A549 (cell line): ENCODE measurements at regions not wholly inside any gene's neighbourhood (a gene's known extent, or its start where the extent isn't known, plus 50 kb on each side); places are given as distances from the start of the nearest gene placed in this dataset.

Source experiments
- ATAC-seq, 2 experiments: fragments of 200-7000 bp in 1 of 2; fragments of >200 bp in 1 of 2; cut with Nextera tagmentation in 1 of 2; cut with Tn5 transposase in 1 of 2; 3 replicates each; pipeline versions ENCODE4 v1.8.0 to v1.9.1; 2018 to 2020; ENCODE audit warnings: mild to moderate bottlenecking in 1 of 2, moderate library complexity in 1 of 2
- CTCF ChIA-PET: fragments of 300-600 bp; sonication (Branson Sonifier 250); formaldehyde crosslinking; extraction: SDS; loops from one replicate; lab custom pipeline; 2021; ENCODE audit warnings: antibody characterized with exemption, inconsistent platforms; lab: Yijun Ruan, JAX
- POLR2A ChIA-PET: fragments of 350-600 bp; formaldehyde crosslinking; extraction: SDS; loops from one replicate; lab custom pipeline; 2021; ENCODE audit warnings: antibody characterized with exemption, inconsistent platforms; lab: Yijun Ruan, JAX
- DNase-seq, 2 experiments: peaks; one replicate each; pipeline versions ENCODE4 v3.0.0 to v3.0.0-alpha.2; 2011 to 2016; ENCODE audit warnings: low read depth in 1 of 2, low spot score in 1 of 2
- FAIRE-seq: peaks from 2 replicates; lab custom pipeline; 2011; peaks lifted over from hg19 to GRCh38; lab: Jason Lieb, UNC
- H3K27ac ChIP-seq, 2 experiments: fragments of >200 bp; sonication (Bioruptor Twin); formaldehyde crosslinking; 3 replicates each; pipeline ENCODE4 v1.5.1; 2016 to 2017
- H3K4me1 ChIP-seq: fragments of >200 bp; sonication (Bioruptor Twin); formaldehyde crosslinking; 3 replicates; pipeline ENCODE4 v1.6.1; 2016
- H3K4me2 ChIP-seq: fragments of >200 bp; sonication (Bioruptor Twin); formaldehyde crosslinking; 3 replicates; pipeline ENCODE4 v1.6.1; 2016
- H3K4me3 ChIP-seq: fragments of >200 bp; sonication (Bioruptor Twin); formaldehyde crosslinking; 3 replicates; pipeline ENCODE4 v1.5.1; 2016
- H3K9me3 ChIP-seq: fragments of >200 bp; sonication (Bioruptor Twin); formaldehyde crosslinking; 3 replicates; pipeline ENCODE4 v1.6.1; 2016
- BHLHE40 ChIP-seq: IDR thresholded peaks from 2 replicates; pipeline ENCODE4 v1.6.1; 2012; ENCODE audit warnings: low read depth, low read length, inconsistent platforms
- EHF ChIP-seq: fragments of 250-450 bp; sonication (Bioruptor Pico); IDR thresholded peaks from 2 replicates; pipeline ENCODE4 v1.5.0; 2020; ENCODE audit warnings: mild to moderate bottlenecking
- EHMT2 ChIP-seq: fragments of 200-600 bp; sonication (generic); IDR thresholded peaks from 2 replicates; pipeline ENCODE4 v1.6.1; 2016; ENCODE audit warnings: antibody characterized with exemption, low read depth, mild to moderate bottlenecking, moderate library complexity
- EP300 ChIP-seq, 2 experiments: fragments of >200 bp; sonication (Bioruptor Twin); formaldehyde crosslinking; IDR thresholded peaks; 2 replicates in 1 of 2; 3 replicates in 1 of 2; pipeline ENCODE4 v1.6.1; 2016 to 2017
- ESRRA ChIP-seq: fragments of 150-350 bp; IDR thresholded peaks from 2 replicates; pipeline ENCODE4 v1.6.1; 2014; ENCODE audit warnings: mild to moderate bottlenecking, low read length, borderline replicate concordance
- FOSL2 ChIP-seq, 2 experiments: fragments of 450-650 bp in 1 of 2; fragments of >200 bp in 1 of 2; sonication (Bioruptor Twin) in 1 of 2; formaldehyde crosslinking; IDR thresholded peaks; 2 replicates each; pipeline versions ENCODE4 v1.5.0 to v1.6.1; 2016 to 2020; ENCODE audit warnings: mild to moderate bottlenecking in 1 of 2, moderate library complexity in 1 of 2
- FOXS1 ChIP-seq: fragments of 250-450 bp; sonication (Bioruptor Pico); IDR thresholded peaks from 2 replicates; pipeline ENCODE4 v1.5.0; 2020; ENCODE audit warnings: mild to moderate bottlenecking, moderate library complexity
- HOXB5 ChIP-seq: fragments of 250-450 bp; sonication (Bioruptor Pico); IDR thresholded peaks from 2 replicates; pipeline ENCODE4 v1.5.0; 2020; ENCODE audit warnings: mild to moderate bottlenecking, moderate library complexity
- JUN ChIP-seq, 2 experiments: fragments of >200 bp; sonication (Bioruptor Twin); formaldehyde crosslinking; IDR thresholded peaks; 2 replicates in 1 of 2; 3 replicates in 1 of 2; pipeline ENCODE4 v1.6.1; 2016 to 2017
- KDM1A ChIP-seq: fragments of 200-600 bp; sonication (generic); IDR thresholded peaks from 2 replicates; pipeline ENCODE4 v1.6.1; 2016; ENCODE audit warnings: low read depth, mild to moderate bottlenecking
- PHF8 ChIP-seq: fragments of 200-600 bp; sonication (generic); IDR thresholded peaks from 2 replicates; pipeline ENCODE4 v1.6.1; 2016; ENCODE audit warnings: low read depth, mild to moderate bottlenecking, antibody characterized with exemption, moderate library complexity, borderline replicate concordance
- RAD21 ChIP-seq, 2 experiments: fragments of >200 bp in 1 of 2; sonication (Bioruptor Twin) in 1 of 2; formaldehyde crosslinking in 1 of 2; IDR thresholded peaks in 1 of 2; conservative IDR thresholded peaks in 1 of 2; 2 replicates in 1 of 2; 3 replicates in 1 of 2; pipeline ENCODE4 v1.6.1; 2012 to 2018; ENCODE audit warnings: inconsistent platforms in 1 of 2
- RCOR1 ChIP-seq: fragments of 150-350 bp; IDR thresholded peaks from 2 replicates; pipeline ENCODE4 v1.6.1; 2014; ENCODE audit warnings: antibody characterized with exemption, low read length, low read depth
- RFX5 ChIP-seq: fragments of 450-650 bp; IDR thresholded peaks from 2 replicates; pipeline ENCODE4 v1.7.1; 2014; ENCODE audit warnings: antibody characterized with exemption, mild to moderate bottlenecking, moderate library complexity
- SREBF2 ChIP-seq: fragments of 450-650 bp; IDR thresholded peaks from 2 replicates; pipeline ENCODE4 v1.6.1; 2014; ENCODE audit warnings: mild to moderate bottlenecking, moderate library complexity
- TFCP2L1 ChIP-seq: fragments of 250-450 bp; sonication (Bioruptor Pico); IDR thresholded peaks from 2 replicates; pipeline ENCODE4 v1.5.0; 2021; ENCODE audit warnings: mild to moderate bottlenecking
- ZFP36 ChIP-seq: fragments of 450-650 bp; IDR thresholded peaks from 2 replicates; pipeline ENCODE4 v1.6.1; 2014; ENCODE audit warnings: borderline replicate concordance; ENCODE audit not compliant: partially characterized antibody
- ZNF302 ChIP-seq: fragments of 250-450 bp; sonication (Bioruptor Pico); IDR thresholded peaks from 2 replicates; pipeline ENCODE4 v1.9.0; 2021; ENCODE audit warnings: inconsistent platforms, mild to moderate bottlenecking, moderate library complexity
- WGBS: methylation state at CpG from one replicate; pipeline ENCODE4 v1.1.6; 2017; ENCODE audit errors: missing lambda C conversion rate; 5-methylcytosine and 5-hydroxymethylcytosine counted together
- TF ChIP-seq, protein P1 (sequence below): IDR thresholded peaks from 2 replicates; pipeline ENCODE4 v1.6.1; 2012
- TF ChIP-seq, protein P2 (sequence below): fragments of >200 bp; sonication (Bioruptor Twin); formaldehyde crosslinking; IDR thresholded peaks from 3 replicates; pipeline ENCODE4 v1.5.1; 2016
- TF ChIP-seq, protein P3 (sequence below): IDR thresholded peaks from 2 replicates; pipeline ENCODE4 v1.6.1; 2012; ENCODE audit warnings: low read depth, borderline replicate concordance

DNA sequence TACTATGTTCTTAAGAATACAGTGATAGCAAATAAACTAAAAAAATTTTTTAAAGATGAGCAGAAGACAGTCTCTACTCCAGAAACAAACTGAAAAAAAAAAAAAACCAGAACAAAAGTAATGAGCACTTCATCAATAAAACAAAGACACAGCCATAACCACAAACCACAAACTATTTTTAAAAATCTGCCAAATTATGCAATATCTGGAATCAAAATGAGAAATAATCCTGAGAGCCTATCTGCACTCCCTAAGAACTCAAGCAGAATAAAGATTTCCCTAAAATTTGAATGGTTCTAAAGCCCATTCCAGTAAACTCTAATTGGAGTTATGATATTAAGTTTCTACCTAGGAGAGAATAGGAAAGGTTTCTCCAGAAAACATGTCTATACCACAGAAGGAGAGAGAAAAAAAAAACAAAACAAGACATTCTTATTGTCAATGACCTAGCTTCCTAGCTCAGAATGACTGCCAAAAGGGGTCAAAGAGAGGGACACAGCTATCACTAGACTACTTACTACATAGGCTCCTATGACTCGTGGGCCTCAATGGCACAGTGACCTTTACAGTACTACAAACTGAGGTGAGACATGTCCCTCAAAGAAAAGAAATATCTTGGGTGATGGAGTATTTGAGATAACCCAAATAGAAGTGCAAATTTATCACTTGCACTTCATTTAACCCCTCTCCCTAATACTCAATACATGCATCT lies 262.8 kb downstream of the ZEB2 start:
- H3K4me2 ChIP-seq: no peak overlapping the region
- no peak for FAIRE-seq
- no peak for TF ChIP-seq BHLHE40
- DNase-seq: no peak
- H3K4me3 ChIP-seq: no peak overlapping the region
- no peak overlapping the region for H3K27ac ChIP-seq
- WGBS: 5% methylated on average over 1 of the region's 1 CpG
- ChIA-PET CTCF (interaction anchor here (0.6 kb wide), 1 partner anchor 1146 kb away, joined by 4 read pairs; no protein-coding TSS in a partner anchor), POLR2A (no interaction called here)
- no peak for ATAC-seq
- no peaks in the 10 kb centered on the region for H3K4me1 ChIP-seq
- H3K9me3 ChIP-seq: peaks cover 38% of the 10 kb centered on the region; the same call in 2 of the 3 replicates

DNA sequence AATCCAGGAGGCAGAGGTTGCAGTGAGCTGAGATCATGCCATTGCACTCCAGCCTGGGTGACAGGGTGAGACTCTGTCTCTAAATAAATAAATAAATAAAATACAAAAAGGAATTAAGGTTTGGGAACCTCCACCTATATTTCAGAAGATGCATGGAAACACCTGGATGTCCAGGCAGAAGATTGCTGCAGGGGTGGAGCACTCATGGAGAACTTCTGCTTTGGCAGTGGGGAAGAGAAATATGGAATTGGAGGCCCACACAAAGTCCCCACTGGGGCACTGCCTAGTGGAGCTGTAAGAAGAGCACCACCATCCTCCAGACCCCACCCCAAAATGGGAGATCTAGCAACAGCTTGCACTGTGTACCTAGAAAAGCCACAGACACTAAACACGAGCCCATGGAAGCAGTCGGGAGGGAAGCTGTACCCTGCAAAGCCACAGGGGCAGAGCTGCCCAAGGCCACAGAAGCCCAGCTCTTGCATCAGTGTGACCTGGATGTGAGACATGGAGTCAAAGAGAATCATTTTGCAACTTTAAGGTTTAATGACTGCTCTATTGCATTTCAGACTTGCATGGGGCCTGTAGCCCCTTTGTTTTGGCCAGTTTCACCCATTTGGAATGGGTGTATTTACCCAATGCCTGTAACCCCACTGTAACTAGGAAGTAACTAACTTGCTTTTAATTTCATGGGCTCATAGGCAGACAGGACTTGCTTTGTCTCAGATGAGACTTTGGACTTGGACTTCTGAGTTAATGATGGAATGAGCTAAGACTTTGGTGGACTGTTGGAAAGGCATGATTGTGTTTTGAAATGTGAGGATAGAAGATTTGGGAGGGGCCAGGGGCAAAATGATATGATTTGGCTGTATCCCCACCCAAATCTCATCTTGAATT lies 265.3 kb downstream of the ZEB2 start:
- TF ChIP-seq ESRRA (no peak), RCOR1 (no peak)

DNA sequence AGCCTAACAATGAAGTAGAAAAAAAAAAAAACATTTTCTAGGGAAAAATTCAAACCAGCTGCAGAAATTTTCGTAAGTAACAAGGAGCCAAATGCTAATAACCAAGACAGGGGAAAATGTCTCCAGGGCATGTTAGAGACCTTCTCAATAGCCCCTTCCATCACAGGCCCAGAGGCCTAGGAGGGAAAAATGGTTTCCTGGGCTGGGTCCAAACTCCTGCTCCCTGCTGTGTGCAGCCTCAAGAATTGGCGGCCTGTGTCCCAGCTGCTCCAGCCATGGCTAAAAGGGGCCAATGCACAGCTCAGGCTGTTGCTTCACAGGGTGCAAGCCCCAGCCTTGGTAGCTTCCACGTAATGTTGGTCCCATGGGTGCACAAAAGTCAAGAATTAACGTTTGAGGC lies 266.2 kb downstream of the ZEB2 start:
- no peak overlapping the region for H3K4me2 ChIP-seq
- no peak for ATAC-seq
- WGBS: 53% methylated on average over 4 of the region's 4 CpGs
- H3K4me1 ChIP-seq: no peaks in the 10 kb centered on the region
- H3K9me3 ChIP-seq: peaks cover 35% of the 10 kb centered on the region; the same call in 2 of the 3 replicates
- no peak for FAIRE-seq
- no peak for DNase-seq
- ChIA-PET CTCF (no interaction called here), POLR2A (no interaction called here)
- no peak overlapping the region for H3K27ac ChIP-seq
- no peak overlapping the region for H3K4me3 ChIP-seq
- no peak for TF ChIP-seq EP300 (IDR thresholded peaks at IDR 0.05)
- peak; percentile 73 for TF ChIP-seq ZFP36

More for the DNA sequence above, 265.3 kb downstream of the ZEB2 start:
- WGBS: 87% methylated on average over 2 of the region's 2 CpGs
- Histone ChIP-seq H3K4me3 (no peak overlapping the region), H3K4me1 (no peaks in the 10 kb centered on the region), H3K4me2 (no peak overlapping the region), H3K27ac (no peak overlapping the region), H3K9me3 (peaks cover 38% of the 10 kb centered on the region; the same call in 2 of the 3 replicates)
- FAIRE-seq (no peak), DNase-seq (no peak), ATAC-seq (no peak)
- CTCF ChIA-PET: no interaction called here
- POLR2A ChIA-PET: no interaction called here

DNA sequence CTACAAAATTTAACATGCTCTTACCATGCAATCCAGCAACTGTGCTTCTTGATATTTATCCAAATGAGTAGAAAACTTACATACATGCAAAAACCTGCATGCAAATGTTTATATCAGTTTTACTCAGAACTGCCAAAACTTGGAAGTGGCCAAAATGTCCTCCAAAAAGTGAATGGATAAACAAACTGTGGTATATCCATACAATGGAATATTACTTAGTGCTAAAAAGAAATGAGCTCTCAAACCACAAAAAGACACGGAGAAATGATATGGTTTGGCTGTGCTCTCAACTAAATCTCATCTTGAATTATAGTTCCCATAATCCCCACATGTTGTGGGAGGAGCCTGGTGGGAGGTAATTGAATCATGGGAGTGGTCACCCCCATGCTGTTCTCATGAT lies 267.2 kb downstream of the ZEB2 start:
- peaks cover 25% of the 10 kb centered on the region; the same call in 2 of the 3 replicates for H3K9me3 ChIP-seq
- TF ChIP-seq KDM1A: peak; percentile 73; the same call in 1 of the 2 replicates
- no peak for TF ChIP-seq FOXS1
- TF ChIP-seq HOXB5: no peak
- CTCF ChIA-PET: no interaction called here
- WGBS: 32% methylated on average over 1 of the region's 1 CpG
- H3K4me1 ChIP-seq: no peaks in the 10 kb centered on the region
- POLR2A ChIA-PET: no interaction called here
- ATAC-seq (no peak), DNase-seq (no peak), FAIRE-seq (no peak)
- no peak overlapping the region for H3K4me3 ChIP-seq
- H3K27ac ChIP-seq: no peak overlapping the region
- no peak overlapping the region for H3K4me2 ChIP-seq

DNA sequence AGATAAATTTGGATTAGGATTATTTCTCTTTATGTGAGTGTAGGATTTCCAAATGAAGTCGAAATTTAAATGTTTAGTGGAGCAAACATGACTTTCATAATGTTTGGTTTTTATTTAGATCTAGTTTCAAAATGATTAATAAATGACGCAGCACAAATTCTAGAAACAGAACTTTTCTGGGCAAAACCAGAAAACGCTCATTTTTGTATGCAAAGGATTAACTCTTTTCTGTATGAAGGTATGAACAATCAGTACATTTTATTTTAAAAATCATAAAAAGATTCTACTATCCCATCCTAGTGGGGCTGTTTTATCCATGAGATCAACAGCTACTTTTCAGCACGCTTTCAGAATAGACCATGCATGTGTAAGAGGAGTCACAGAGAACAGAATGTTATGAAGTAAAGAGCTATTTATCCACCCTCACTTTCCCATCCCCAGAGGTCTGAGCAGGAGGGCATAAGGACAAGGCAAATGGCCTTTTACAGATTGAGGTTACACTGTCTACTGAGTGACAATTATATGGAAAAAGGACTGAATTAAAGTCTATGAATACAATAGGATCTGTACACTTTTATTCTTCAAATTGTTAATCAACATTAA lies 270.8 kb downstream of the ZEB2 start:
- Histone ChIP-seq H3K4me3 (no peak overlapping the region), H3K9me3 (peaks cover 16% of the 10 kb centered on the region; the same call in 1 of the 3 replicates), H3K4me2 (no peak overlapping the region), H3K4me1 (no peaks in the 10 kb centered on the region), H3K27ac (no peak overlapping the region)
- FAIRE-seq: no peak
- WGBS: 67% methylated on average over 4 of the region's 4 CpGs
- DNase-seq: no peak
- ChIA-PET POLR2A (no interaction called here), CTCF (interaction anchor here (0.6 kb wide), 1 partner anchor 51 kb away, joined by 4 read pairs; no protein-coding TSS in a partner anchor)
- ATAC-seq: no peak
- TF ChIP-seq SREBF2 (no peak), EHF (no peak), FOSL2 (IDR thresholded peaks at IDR 0.05) (no peak), FOSL2 (CRISPR knock-in tag; IDR thresholded peaks at IDR 0.05) (no peak), TFCP2L1 (no peak), RFX5 (no peak), PHF8 (no peak), ZNF302 (CRISPR knock-in tag) (no peak), EHMT2 (no peak), JUN (IDR thresholded peaks at IDR 0.05) (no peak), RAD21 (conservative IDR thresholded peaks at IDR 0.05 in 1 of 2, IDR thresholded peaks at IDR 0.05 in 1 of 2) (no peak), FOXS1 (no peak)
- TF ChIP-seq, protein P1, sequence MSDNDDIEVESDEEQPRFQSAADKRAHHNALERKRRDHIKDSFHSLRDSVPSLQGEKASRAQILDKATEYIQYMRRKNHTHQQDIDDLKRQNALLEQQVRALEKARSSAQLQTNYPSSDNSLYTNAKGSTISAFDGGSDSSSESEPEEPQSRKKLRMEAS: no peak
- TF ChIP-seq, protein P2, sequence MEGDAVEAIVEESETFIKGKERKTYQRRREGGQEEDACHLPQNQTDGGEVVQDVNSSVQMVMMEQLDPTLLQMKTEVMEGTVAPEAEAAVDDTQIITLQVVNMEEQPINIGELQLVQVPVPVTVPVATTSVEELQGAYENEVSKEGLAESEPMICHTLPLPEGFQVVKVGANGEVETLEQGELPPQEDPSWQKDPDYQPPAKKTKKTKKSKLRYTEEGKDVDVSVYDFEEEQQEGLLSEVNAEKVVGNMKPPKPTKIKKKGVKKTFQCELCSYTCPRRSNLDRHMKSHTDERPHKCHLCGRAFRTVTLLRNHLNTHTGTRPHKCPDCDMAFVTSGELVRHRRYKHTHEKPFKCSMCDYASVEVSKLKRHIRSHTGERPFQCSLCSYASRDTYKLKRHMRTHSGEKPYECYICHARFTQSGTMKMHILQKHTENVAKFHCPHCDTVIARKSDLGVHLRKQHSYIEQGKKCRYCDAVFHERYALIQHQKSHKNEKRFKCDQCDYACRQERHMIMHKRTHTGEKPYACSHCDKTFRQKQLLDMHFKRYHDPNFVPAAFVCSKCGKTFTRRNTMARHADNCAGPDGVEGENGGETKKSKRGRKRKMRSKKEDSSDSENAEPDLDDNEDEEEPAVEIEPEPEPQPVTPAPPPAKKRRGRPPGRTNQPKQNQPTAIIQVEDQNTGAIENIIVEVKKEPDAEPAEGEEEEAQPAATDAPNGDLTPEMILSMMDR: no peak
- TF ChIP-seq, protein P3, sequence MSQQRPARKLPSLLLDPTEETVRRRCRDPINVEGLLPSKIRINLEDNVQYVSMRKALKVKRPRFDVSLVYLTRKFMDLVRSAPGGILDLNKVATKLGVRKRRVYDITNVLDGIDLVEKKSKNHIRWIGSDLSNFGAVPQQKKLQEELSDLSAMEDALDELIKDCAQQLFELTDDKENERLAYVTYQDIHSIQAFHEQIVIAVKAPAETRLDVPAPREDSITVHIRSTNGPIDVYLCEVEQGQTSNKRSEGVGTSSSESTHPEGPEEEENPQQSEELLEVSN: no peak
